Colonic mucosa (tissue), 4 donors: ENCODE measurements at regions not wholly inside any gene's neighbourhood (a gene's known extent, or its start where the extent isn't known, plus 50 kb on each side); places are given as distances from the start of the nearest gene placed in this dataset.

Source experiments
- DNase-seq: peaks from one replicate; pipeline ENCODE4 v3.0.0-alpha.2; 2020
- H3K27ac ChIP-seq: fragments of 200-600 bp; one replicate; pipeline ENCODE4 v1.8.0; 2021
- H3K27me3 ChIP-seq: fragments of 200-600 bp; one replicate; pipeline ENCODE4 v1.8.0; 2021
- H3K36me3 ChIP-seq: fragments of 200-600 bp; one replicate; pipeline ENCODE4 v1.8.0; 2021
- H3K4me1 ChIP-seq: fragments of 200-600 bp; one replicate; pipeline ENCODE4 v1.8.0; 2021; ENCODE audit warnings: mild to moderate bottlenecking
- H3K4me3 ChIP-seq: fragments of 200-600 bp; one replicate; pipeline ENCODE4 v1.8.0; 2021
- H3K9ac ChIP-seq, 2 donors: one replicate each; pipeline ENCODE4 v1.7.0; 2013; ENCODE audit warnings: control low read depth in 2 of 2, low read depth in 2 of 2, low read length in 2 of 2
- H3K9me3 ChIP-seq: fragments of 200-600 bp; one replicate; pipeline ENCODE4 v1.8.0; 2021
- intact Hi-C: fragments of 100-400 bp; cut with DNase I; formaldehyde crosslinking; loops from one replicate; pipeline ENCODE4 v1.14.1; 2022
- TF ChIP-seq, protein P1 (sequence below): fragments of 200-600 bp; IDR thresholded peaks from one replicate; pipeline ENCODE4 v1.8.0; 2022; ENCODE audit warnings: antibody characterized with exemption, mild to moderate bottlenecking
- donor health status: healthy.
- donor health status: DM: no; HTN: no; CAD: no.
- donor health status: DM: no; HTN: no; CAD: no.

DNA sequence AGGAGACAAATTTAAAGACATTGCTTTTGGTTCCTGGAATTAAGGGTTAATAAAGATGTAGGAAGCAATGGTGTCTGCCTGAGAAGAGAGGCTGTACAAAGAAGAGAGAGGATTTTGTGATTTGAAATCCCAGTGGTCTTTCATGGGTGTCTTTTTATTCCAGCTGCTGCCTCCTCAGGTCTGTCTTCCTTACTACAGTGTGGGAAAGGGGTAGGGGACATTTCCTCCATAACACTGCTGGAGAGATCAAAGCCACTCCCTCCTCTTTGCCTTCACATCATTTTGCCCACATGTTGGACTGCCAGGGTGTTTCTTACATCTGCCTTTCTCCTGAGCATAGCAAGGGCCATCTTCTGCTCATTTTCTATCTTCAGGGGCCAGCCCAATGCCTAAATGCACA lies 348.5 kb downstream of the EN1 start:
- Histone ChIP-seq H3K27ac (no peak overlapping the region), H3K27me3 (no peaks in the 10 kb centered on the region), H3K9me3 (no peaks in the 10 kb centered on the region), H3K9ac (no peak overlapping the region), H3K36me3 (no peaks in the 10 kb centered on the region), H3K4me3 (no peak overlapping the region), H3K4me1 (no peaks in the 10 kb centered on the region)
- no peak for DNase-seq
- TF ChIP-seq, protein P1, sequence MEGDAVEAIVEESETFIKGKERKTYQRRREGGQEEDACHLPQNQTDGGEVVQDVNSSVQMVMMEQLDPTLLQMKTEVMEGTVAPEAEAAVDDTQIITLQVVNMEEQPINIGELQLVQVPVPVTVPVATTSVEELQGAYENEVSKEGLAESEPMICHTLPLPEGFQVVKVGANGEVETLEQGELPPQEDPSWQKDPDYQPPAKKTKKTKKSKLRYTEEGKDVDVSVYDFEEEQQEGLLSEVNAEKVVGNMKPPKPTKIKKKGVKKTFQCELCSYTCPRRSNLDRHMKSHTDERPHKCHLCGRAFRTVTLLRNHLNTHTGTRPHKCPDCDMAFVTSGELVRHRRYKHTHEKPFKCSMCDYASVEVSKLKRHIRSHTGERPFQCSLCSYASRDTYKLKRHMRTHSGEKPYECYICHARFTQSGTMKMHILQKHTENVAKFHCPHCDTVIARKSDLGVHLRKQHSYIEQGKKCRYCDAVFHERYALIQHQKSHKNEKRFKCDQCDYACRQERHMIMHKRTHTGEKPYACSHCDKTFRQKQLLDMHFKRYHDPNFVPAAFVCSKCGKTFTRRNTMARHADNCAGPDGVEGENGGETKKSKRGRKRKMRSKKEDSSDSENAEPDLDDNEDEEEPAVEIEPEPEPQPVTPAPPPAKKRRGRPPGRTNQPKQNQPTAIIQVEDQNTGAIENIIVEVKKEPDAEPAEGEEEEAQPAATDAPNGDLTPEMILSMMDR: no peak
- intact Hi-C loops: loop anchor here (10.0 kb wide), 1 partner anchor 356 kb away; no protein-coding TSS in a partner anchor

DNA sequence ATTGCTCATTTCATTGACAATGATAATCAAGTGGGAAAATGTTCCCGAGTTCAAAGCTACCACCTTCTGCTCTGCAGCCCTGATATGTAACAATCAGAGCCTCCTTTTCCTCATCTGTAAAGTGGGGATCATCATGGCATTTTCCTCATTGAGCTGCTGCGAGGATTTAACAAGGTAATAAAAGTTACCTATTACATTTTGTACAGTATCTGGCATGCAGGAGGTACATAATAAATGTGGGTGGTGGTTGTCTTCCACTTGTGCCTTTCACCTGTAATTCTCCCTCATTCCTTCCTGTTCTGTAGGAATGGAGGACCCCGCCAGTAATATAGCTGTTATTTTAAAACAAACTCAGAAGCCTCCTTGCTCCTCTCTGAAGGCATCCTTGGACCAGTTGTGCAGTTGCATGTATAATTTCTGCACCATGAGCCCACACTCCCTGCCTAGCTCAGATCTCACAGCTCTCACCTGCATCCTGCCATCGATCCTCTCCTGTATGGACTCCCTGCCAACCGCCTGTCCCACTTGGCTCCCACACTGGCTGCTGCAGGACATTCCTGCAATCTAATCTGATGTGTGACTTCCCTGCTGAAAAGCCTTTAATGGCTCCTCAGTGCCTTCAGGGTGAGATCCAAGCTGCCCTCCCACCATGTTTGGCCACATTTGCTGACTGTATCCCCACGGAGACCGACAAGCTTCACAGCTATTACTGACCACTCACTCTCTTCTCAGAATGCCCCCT lies 350.4 kb downstream of the EN1 start:
- DNase-seq: peak; percentile 25

DNA sequence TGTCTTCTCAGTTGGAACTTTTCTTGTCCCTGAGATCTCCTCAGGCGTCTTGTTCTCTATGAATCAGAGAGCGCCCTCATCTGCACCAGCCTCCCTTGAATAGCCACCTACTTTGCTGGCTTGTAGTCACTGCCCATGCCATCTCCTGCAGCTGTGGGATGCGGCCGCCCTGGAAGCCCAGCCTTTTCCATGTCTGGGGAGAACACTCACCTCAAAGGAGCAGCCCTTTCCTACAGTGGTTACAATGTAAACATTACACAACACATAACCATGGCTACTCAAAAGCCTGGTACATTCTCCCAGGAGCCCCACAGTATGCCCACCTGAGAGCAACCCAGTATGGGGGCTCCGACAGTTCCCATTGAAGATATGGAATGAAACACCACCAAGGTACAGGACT lies 351.0 kb downstream of the EN1 start:
- Histone ChIP-seq H3K27ac (no peak overlapping the region), H3K36me3 (no peaks in the 10 kb centered on the region), H3K9me3 (no peaks in the 10 kb centered on the region), H3K27me3 (no peaks in the 10 kb centered on the region), H3K4me3 (no peak overlapping the region), H3K4me1 (no peaks in the 10 kb centered on the region), H3K9ac (no peak overlapping the region)
- TF ChIP-seq, protein P1: no peak
- intact Hi-C loops: loop anchor here (10.0 kb wide), 1 partner anchor 358 kb away; no protein-coding TSS in a partner anchor
- DNase-seq: no peak

More for the DNA sequence above, 350.4 kb downstream of the EN1 start:
- no peaks in the 10 kb centered on the region for H3K9me3 ChIP-seq
- H3K36me3 ChIP-seq: no peaks in the 10 kb centered on the region
- TF ChIP-seq, protein P1: no peak
- H3K9ac ChIP-seq: no peak overlapping the region
- H3K4me1 ChIP-seq: no peaks in the 10 kb centered on the region
- no peak overlapping the region for H3K27ac ChIP-seq
- H3K4me3 ChIP-seq: no peak overlapping the region
- no peaks in the 10 kb centered on the region for H3K27me3 ChIP-seq
- intact Hi-C loops: loop anchor here (10.0 kb wide), 1 partner anchor 358 kb away; no protein-coding TSS in a partner anchor

DNA sequence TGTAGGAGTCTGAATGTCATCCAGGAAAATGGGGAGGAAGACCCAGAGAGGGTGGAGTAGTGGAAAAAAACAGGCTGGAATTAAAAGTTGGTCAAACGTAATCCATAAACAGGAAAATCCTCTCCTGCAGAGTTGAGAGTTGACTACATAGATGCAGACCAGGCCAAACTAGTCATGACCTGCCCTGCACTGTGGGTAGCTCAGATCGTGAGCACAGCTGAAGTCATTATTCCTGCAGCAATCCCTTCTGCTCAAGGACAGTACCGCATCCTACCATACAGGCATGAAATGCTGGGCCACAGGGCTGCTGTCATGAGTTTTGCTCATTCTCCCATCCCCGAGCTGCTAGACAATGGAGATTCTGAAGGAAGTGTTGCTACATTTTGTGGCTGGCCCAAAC lies 352.2 kb downstream of the EN1 start:
- Histone ChIP-seq H3K36me3 (no peaks in the 10 kb centered on the region), H3K4me3 (no peak overlapping the region), H3K27ac (no peak overlapping the region), H3K9ac (no peak overlapping the region), H3K27me3 (no peaks in the 10 kb centered on the region), H3K4me1 (no peaks in the 10 kb centered on the region), H3K9me3 (no peaks in the 10 kb centered on the region)
- TF ChIP-seq, protein P1: no peak
- intact Hi-C loops: loop anchor here (10.0 kb wide), 1 partner anchor 360 kb away; no protein-coding TSS in a partner anchor
- no peak for DNase-seq

DNA sequence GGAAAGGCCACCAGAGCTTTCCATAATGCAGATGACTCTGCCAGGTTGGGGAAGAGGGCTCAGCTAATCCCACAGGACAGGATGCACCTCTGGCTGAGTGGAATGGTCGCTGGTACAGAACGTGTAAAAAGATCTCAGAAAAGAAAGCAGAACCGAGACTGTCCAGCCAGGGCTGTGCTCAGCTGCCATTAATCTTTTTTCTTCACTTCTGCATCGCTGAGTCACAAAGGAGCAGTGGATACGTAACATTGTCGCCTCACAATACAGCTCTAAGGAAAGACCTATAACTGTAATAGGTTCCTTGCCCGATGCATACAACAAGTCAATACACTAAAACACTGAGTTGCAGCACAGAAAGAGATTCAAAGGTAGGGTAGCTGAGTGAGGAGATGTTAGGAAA lies 354.2 kb downstream of the EN1 start:
- H3K4me3 ChIP-seq: no peak overlapping the region
- intact Hi-C loops: loop anchor here (10.0 kb wide), 1 partner anchor 362 kb away; no protein-coding TSS in a partner anchor
- DNase-seq: no peak
- TF ChIP-seq, protein P1: no peak
- H3K27me3 ChIP-seq: no peaks in the 10 kb centered on the region
- no peaks in the 10 kb centered on the region for H3K4me1 ChIP-seq
- no peak overlapping the region for H3K9ac ChIP-seq
- no peaks in the 10 kb centered on the region for H3K36me3 ChIP-seq
- H3K9me3 ChIP-seq: no peaks in the 10 kb centered on the region
- no peak overlapping the region for H3K27ac ChIP-seq
